ENCODE measurements at regions not wholly inside any gene's neighbourhood (a gene's known extent, or its start where the extent isn't known, plus 50 kb on each side); places are given as distances from the start of the nearest gene placed in this dataset.

DNA sequence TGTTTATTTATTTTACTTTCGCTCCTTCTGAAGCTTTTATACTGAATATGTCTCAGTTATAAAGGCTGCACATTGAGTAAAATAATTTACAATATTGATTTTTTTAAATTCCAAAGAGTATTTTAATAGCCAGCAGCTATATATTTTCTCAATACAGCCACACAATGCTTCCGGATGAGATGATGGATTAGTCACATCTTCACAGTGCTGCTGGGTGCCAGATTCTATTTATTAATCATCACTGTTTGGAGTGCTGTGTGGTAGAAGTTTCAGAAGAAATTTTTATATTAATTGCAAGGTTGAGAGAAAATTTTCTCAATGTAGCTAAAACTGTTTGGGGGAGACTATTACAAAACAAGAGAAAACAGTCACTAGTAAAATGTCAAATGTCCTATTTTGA, 989.8 kb downstream of the TLE4 start:
- Histone ChIP-seq H4K20me1 (ENCODE audit: insufficient read depth, poor library complexity, severe bottlenecking) (no peaks in the 10 kb centered on the region), H3K27me3 (no peaks in the 10 kb centered on the region), H3K4me1 (ENCODE audit: insufficient read depth) (no peaks in the 10 kb centered on the region), H3K9me2 (replicated peaks; ENCODE audit: insufficient read depth) (no peaks in the 10 kb centered on the region), H3K79me2 (no peaks in the 10 kb centered on the region), H3K9me3 (ENCODE audit: low read depth) (no peaks in the 10 kb centered on the region), H3K36me3 (replicated peaks; ENCODE audit: insufficient read depth, low read depth) (no peaks in the 10 kb centered on the region), H2AFZ (no peak overlapping the region), H3K27ac (no peak overlapping the region), H3K4me3 (no peak overlapping the region), H3K4me2 (no peak overlapping the region)
- DNase-seq (ENCODE audit: low spot score): no peak
- TF ChIP-seq EZH2 (IDR thresholded peaks at IDR 0.05; ENCODE audit: borderline replicate concordance) (no peak), EZH2phosphoT487 (IDR thresholded peaks at IDR 0.05; ENCODE audit: low read depth, severe bottlenecking, unreplicated experiment) (no peak)
- TF ChIP-seq, protein P1, sequence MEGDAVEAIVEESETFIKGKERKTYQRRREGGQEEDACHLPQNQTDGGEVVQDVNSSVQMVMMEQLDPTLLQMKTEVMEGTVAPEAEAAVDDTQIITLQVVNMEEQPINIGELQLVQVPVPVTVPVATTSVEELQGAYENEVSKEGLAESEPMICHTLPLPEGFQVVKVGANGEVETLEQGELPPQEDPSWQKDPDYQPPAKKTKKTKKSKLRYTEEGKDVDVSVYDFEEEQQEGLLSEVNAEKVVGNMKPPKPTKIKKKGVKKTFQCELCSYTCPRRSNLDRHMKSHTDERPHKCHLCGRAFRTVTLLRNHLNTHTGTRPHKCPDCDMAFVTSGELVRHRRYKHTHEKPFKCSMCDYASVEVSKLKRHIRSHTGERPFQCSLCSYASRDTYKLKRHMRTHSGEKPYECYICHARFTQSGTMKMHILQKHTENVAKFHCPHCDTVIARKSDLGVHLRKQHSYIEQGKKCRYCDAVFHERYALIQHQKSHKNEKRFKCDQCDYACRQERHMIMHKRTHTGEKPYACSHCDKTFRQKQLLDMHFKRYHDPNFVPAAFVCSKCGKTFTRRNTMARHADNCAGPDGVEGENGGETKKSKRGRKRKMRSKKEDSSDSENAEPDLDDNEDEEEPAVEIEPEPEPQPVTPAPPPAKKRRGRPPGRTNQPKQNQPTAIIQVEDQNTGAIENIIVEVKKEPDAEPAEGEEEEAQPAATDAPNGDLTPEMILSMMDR (IDR thresholded peaks at IDR 0.05; ENCODE audit: poor library complexity): no peak
- WGBS (ENCODE audit: low lambda C conversion rate, missing lambda C conversion rate): 91% methylated on average over 2 of the region's 2 CpGs

DNA sequence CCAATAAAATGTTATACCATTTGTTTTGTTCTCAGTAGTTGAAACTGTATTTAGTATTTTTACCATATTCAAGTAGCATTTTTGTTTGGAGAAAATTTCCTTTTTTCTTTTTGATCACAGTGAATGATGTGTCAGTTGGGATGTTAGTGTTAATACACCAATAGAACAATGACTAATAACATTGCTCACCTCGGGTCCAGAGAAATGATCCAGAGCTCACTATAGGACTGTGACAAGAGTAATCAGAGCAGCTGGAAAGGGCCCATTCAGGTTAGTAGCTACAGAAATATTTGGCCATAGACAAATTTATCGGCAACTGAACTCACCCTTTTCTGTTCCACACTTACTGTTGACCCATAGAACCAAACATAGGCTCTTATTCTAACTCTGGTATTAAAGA, 989.2 kb downstream of the TLE4 start:
- Histone ChIP-seq H3K79me2 (no peaks in the 10 kb centered on the region), H3K27me3 (no peaks in the 10 kb centered on the region), H3K9me3 (ENCODE audit: low read depth) (no peaks in the 10 kb centered on the region), H3K36me3 (replicated peaks; ENCODE audit: insufficient read depth, low read depth) (no peaks in the 10 kb centered on the region), H3K4me1 (ENCODE audit: insufficient read depth) (no peaks in the 10 kb centered on the region), H3K4me2 (no peak overlapping the region), H3K27ac (no peak overlapping the region), H3K9me2 (replicated peaks; ENCODE audit: insufficient read depth) (no peaks in the 10 kb centered on the region), H3K4me3 (no peak overlapping the region), H4K20me1 (ENCODE audit: insufficient read depth, poor library complexity, severe bottlenecking) (no peaks in the 10 kb centered on the region), H2AFZ (no peak overlapping the region)
- no peak for TF ChIP-seq EZH2phosphoT487 (IDR thresholded peaks at IDR 0.05; ENCODE audit: low read depth, severe bottlenecking, unreplicated experiment)
- TF ChIP-seq, protein P1 (IDR thresholded peaks at IDR 0.05; ENCODE audit: poor library complexity): no peak
- TF ChIP-seq EZH2 (IDR thresholded peaks at IDR 0.05; ENCODE audit: borderline replicate concordance): no peak
- WGBS (ENCODE audit: low lambda C conversion rate, missing lambda C conversion rate): 86% methylated on average over 2 of the region's 2 CpGs
- DNase-seq (ENCODE audit: low spot score): no peak

DNA sequence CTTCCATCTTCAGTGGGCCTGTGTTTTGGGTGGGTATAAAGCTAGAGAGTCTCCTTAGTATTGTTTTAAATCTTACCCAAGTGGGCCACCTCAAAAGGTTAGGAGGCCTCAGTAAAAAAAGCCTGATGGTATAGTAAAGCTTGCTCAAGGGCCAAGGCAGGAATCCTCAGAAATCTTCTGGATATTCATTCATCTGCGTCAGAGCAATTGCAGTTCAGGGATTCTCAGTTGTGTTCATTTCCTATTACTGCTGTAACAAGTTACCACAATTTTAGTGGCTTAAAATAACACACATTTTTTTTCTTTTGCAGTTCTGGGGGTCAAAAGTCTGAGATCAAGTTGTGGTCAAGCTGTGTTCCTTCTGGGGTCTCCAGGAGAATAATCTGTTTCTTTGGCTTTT, 985.5 kb downstream of the TLE4 start:
- Histone ChIP-seq H3K27me3 (no peaks in the 10 kb centered on the region), H3K4me1 (ENCODE audit: insufficient read depth) (peaks cover 6% of the 10 kb centered on the region), H3K79me2 (no peaks in the 10 kb centered on the region), H3K9me3 (ENCODE audit: low read depth) (no peaks in the 10 kb centered on the region), H3K4me3 (no peak overlapping the region), H4K20me1 (ENCODE audit: insufficient read depth, poor library complexity, severe bottlenecking) (no peaks in the 10 kb centered on the region), H3K27ac (no peak overlapping the region), H3K9me2 (replicated peaks; ENCODE audit: insufficient read depth) (no peaks in the 10 kb centered on the region), H3K4me2 (no peak overlapping the region), H2AFZ (no peak overlapping the region), H3K36me3 (replicated peaks; ENCODE audit: insufficient read depth, low read depth) (no peaks in the 10 kb centered on the region)
- DNase-seq (ENCODE audit: low spot score): no peak
- 100% methylated on average over 1 of the region's 1 CpG for WGBS (ENCODE audit: low lambda C conversion rate, missing lambda C conversion rate)
- TF ChIP-seq EZH2 (IDR thresholded peaks at IDR 0.05; ENCODE audit: borderline replicate concordance): no peak
- no peak for TF ChIP-seq EZH2phosphoT487 (IDR thresholded peaks at IDR 0.05; ENCODE audit: low read depth, severe bottlenecking, unreplicated experiment)
- TF ChIP-seq, protein P1 (IDR thresholded peaks at IDR 0.05; ENCODE audit: poor library complexity): no peak

DNA sequence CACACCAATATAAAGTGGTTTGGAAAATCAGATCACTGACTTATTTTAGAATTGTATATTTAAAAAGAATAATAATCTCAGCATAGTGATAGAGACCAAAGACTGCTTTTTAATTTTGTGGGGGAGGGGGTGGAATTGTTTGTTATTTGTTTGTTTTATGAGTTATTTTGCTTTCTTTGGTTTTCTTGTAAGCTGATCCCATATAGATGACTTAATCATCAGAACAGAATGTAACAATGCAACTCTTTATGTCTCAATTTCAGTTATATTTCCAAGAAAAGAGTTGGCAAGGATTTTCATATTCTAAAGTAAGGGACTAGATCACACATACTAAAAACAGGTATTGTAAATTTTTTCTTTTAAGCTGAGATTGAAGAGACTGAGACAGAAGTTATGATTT, 984.9 kb downstream of the TLE4 start:
- no peak overlapping the region for H2AFZ ChIP-seq
- TF ChIP-seq, protein P1 (IDR thresholded peaks at IDR 0.05; ENCODE audit: poor library complexity): no peak
- TF ChIP-seq EZH2 (IDR thresholded peaks at IDR 0.05; ENCODE audit: borderline replicate concordance) (no peak), EZH2phosphoT487 (IDR thresholded peaks at IDR 0.05; ENCODE audit: low read depth, severe bottlenecking, unreplicated experiment) (no peak)
- H3K27ac ChIP-seq: no peak overlapping the region
- H3K27me3 ChIP-seq: no peaks in the 10 kb centered on the region
- H4K20me1 ChIP-seq (ENCODE audit: insufficient read depth, poor library complexity, severe bottlenecking): no peaks in the 10 kb centered on the region
- no peaks in the 10 kb centered on the region for H3K9me2 ChIP-seq (replicated peaks; ENCODE audit: insufficient read depth)
- no peak for DNase-seq (ENCODE audit: low spot score)
- H3K4me3 ChIP-seq: no peak overlapping the region
- peaks cover 6% of the 10 kb centered on the region for H3K4me1 ChIP-seq (ENCODE audit: insufficient read depth)
- no peaks in the 10 kb centered on the region for H3K9me3 ChIP-seq (ENCODE audit: low read depth)
- H3K36me3 ChIP-seq (replicated peaks; ENCODE audit: insufficient read depth, low read depth): no peaks in the 10 kb centered on the region
- H3K4me2 ChIP-seq: no peak overlapping the region
- no peaks in the 10 kb centered on the region for H3K79me2 ChIP-seq

All from hepatocyte (in vitro differentiated cells).